AG04450 (cell line): ENCODE measurements at regions not wholly inside any gene's neighbourhood (a gene's known extent, or its start where the extent isn't known, plus 50 kb on each side); places are given as distances from the start of the nearest gene placed in this dataset.

Source experiments
- CTCF ChIA-PET: fragments of 300-600, 350-600 bp; formaldehyde crosslinking; extraction: SDS; loops from one replicate; lab custom pipeline; 2022; ENCODE audit warnings: antibody characterized with exemption, inconsistent platforms; lab: Charles Lee
- POLR2A ChIA-PET: fragments of 350-600 bp; formaldehyde crosslinking; extraction: SDS; loops from one replicate; lab custom pipeline; 2021; ENCODE audit warnings: antibody characterized with exemption, inconsistent platforms; lab: Yijun Ruan, JAX
- DNase-seq: peaks from one replicate; pipeline ENCODE4 v3.0.0-alpha.2; 2011; ENCODE audit warnings: low read depth, low spot score
- H3K27ac ChIP-seq: one replicate; pipeline ENCODE4 v1.5.1; 2012; ENCODE audit warnings: low read depth, low read length, control low read depth
- H3K27me3 ChIP-seq: one replicate; pipeline ENCODE4 v1.6.0; 2012; ENCODE audit warnings: low read length; ENCODE audit not compliant: control insufficient read depth, insufficient read depth
- H3K4me3 ChIP-seq: 2 replicates; pipeline ENCODE4 v1.5.1; 2011; ENCODE audit warnings: mild to moderate bottlenecking, low read depth, low read length, control low read depth
- H3K9me3 ChIP-seq: 2 replicates; pipeline ENCODE4 v1.5.1; 2012; ENCODE audit warnings: low read length; ENCODE audit not compliant: control insufficient read depth, insufficient read depth
- CTCF ChIP-seq: IDR thresholded peaks from 2 replicates; pipeline ENCODE4 v1.5.1; 2011; ENCODE audit warnings: low read depth, low read length, control low read depth, inconsistent platforms

- ChIA-PET CTCF (no interaction called here), POLR2A (no interaction called here)
- H3K27me3 ChIP-seq, result no peaks in the 10 kb centered on the region
- TF ChIP-seq CTCF, result no peak
- H3K27ac ChIP-seq, result no peak overlapping the region
- no peak for DNase-seq
- H3K4me3 ChIP-seq, result no peak overlapping the region
- no peaks in the 10 kb centered on the region for H3K9me3 ChIP-seq
These were observed 284.1 kb upstream of the NPSR1 start for GRCh38 chr7:34373940-34374339.

GRCh38 chr7:34382166-34382893 lies 275.7 kb upstream of the NPSR1 start:
- TF ChIP-seq CTCF, result no peak
- CTCF ChIA-PET, result no interaction called here
- H3K9me3 ChIP-seq, result peaks cover 4% of the 10 kb centered on the region; the same call in 1 of the 2 replicates
- H3K4me3 ChIP-seq, result no peak overlapping the region
- no peaks in the 10 kb centered on the region for H3K27me3 ChIP-seq
- no peak for DNase-seq
- no peak overlapping the region for H3K27ac ChIP-seq
- POLR2A ChIA-PET, result no interaction called here

- Histone ChIP-seq H3K27ac (no peak overlapping the region), H3K27me3 (no peaks in the 10 kb centered on the region), H3K4me3 (no peak overlapping the region), H3K9me3 (peaks cover 4% of the 10 kb centered on the region; the same call in 1 of the 2 replicates)
- no peak for TF ChIP-seq CTCF
- ChIA-PET POLR2A (no interaction called here), CTCF (no interaction called here)
- no peak for DNase-seq
These were observed 272.6 kb upstream of the NPSR1 start for GRCh38 chr7:34385384-34385783.

GRCh38 chr7:34389332-34390078 lies 268.5 kb upstream of the NPSR1 start:
- H3K27me3 ChIP-seq, result no peaks in the 10 kb centered on the region
- TF ChIP-seq CTCF, result no peak
- H3K9me3 ChIP-seq, result no peaks in the 10 kb centered on the region
- DNase-seq, result no peak
- CTCF ChIA-PET, result no interaction called here
- H3K27ac ChIP-seq, result no peak overlapping the region
- H3K4me3 ChIP-seq, result no peak overlapping the region
- POLR2A ChIA-PET, result no interaction called here

- Histone ChIP-seq H3K27me3 (no peaks in the 10 kb centered on the region), H3K4me3 (no peak overlapping the region), H3K9me3 (no peaks in the 10 kb centered on the region), H3K27ac (no peak overlapping the region)
- no peak for TF ChIP-seq CTCF
- ChIA-PET POLR2A (no interaction called here), CTCF (no interaction called here)
- DNase-seq, result no peak
These were observed 267.9 kb upstream of the NPSR1 start for GRCh38 chr7:34390103-34390502.
